ENCODE measurements at regions not wholly inside any gene's neighbourhood (a gene's known extent, or its start where the extent isn't known, plus 50 kb on each side); places are given as distances from the start of the nearest gene placed in this dataset.
"Not testable (repeated sequence)": the region's sequence is repeated elsewhere in the genome, so short reads cannot be mapped to it uniquely, and the experiment has no call there.

GRCh38 chr18:55951738-55952137 is 363.7 kb upstream of the TCF4 start:
- not testable (repeated sequence) for H3K4ac ChIP-seq (ENCODE audit: low read depth, low read length); H2BK120ac ChIP-seq (ENCODE audit: low read depth, low read length); H3K79me2 ChIP-seq (ENCODE audit: control insufficient read depth, insufficient read depth, low read length); H4K8ac ChIP-seq (ENCODE audit: low read depth, low read length); H3K27ac ChIP-seq (ENCODE audit: low read depth, low read length); H3K79me1 ChIP-seq (ENCODE audit: low read length); H3K56ac ChIP-seq (ENCODE audit: low read length); H2AK5ac ChIP-seq (ENCODE audit: low read length); H3K18ac ChIP-seq (ENCODE audit: low read length); H3K4me3 ChIP-seq (ENCODE audit: low read length); H2BK5ac ChIP-seq (ENCODE audit: low read length); H3K9ac ChIP-seq (ENCODE audit: low read length); H3K27me3 ChIP-seq (ENCODE audit: insufficient read depth, low read length, poor library complexity); H3K23ac ChIP-seq (ENCODE audit: low read length); H3K4me1 ChIP-seq (ENCODE audit: control insufficient read depth, low read depth, low read length); DNase-seq; H2BK15ac ChIP-seq (replicated peaks; ENCODE audit: low read depth); H4K5ac ChIP-seq (ENCODE audit: low read length); H3K36me3 ChIP-seq (ENCODE audit: control insufficient read depth, insufficient read depth, low read length); H3K4me2 ChIP-seq (ENCODE audit: low read length)
- no CpG with 5 or more reads among the region's 7 CpGs for WGBS (ENCODE audit: extremely low coverage, insufficient coverage, low lambda C conversion rate)

- H2AK5ac ChIP-seq (ENCODE audit: low read length): no peak overlapping the region
- no peak overlapping the region for H4K8ac ChIP-seq (ENCODE audit: low read depth, low read length)
- H3K36me3 ChIP-seq (ENCODE audit: control insufficient read depth, insufficient read depth, low read length): no peaks in the 10 kb centered on the region
- no peak overlapping the region for H3K18ac ChIP-seq (ENCODE audit: low read length)
- H3K9ac ChIP-seq (ENCODE audit: low read length): no peak overlapping the region
- H3K4me3 ChIP-seq (ENCODE audit: low read length): no peak overlapping the region
- H3K56ac ChIP-seq (ENCODE audit: low read length): peak overlapping the region; percentile 7
- H4K5ac ChIP-seq (ENCODE audit: low read length): no peak overlapping the region
- no peaks in the 10 kb centered on the region for H3K79me2 ChIP-seq (ENCODE audit: control insufficient read depth, insufficient read depth, low read length)
- H3K27ac ChIP-seq (ENCODE audit: low read depth, low read length): no peak overlapping the region
- WGBS (ENCODE audit: extremely low coverage, insufficient coverage, low lambda C conversion rate): no CpG with 5 or more reads among the region's 14 CpGs
- H3K79me1 ChIP-seq (ENCODE audit: low read length): no peaks in the 10 kb centered on the region
- H3K23ac ChIP-seq (ENCODE audit: low read length): no peak overlapping the region
- H3K4me2 ChIP-seq (ENCODE audit: low read length): no peak overlapping the region
- H2BK15ac ChIP-seq (replicated peaks; ENCODE audit: low read depth): no peak overlapping the region
- H2BK120ac ChIP-seq (ENCODE audit: low read depth, low read length): no peak overlapping the region
- no peaks in the 10 kb centered on the region for H3K27me3 ChIP-seq (ENCODE audit: insufficient read depth, low read length, poor library complexity)
- H3K4me1 ChIP-seq (ENCODE audit: control insufficient read depth, low read depth, low read length): no peaks in the 10 kb centered on the region
- DNase-seq: no peak
- no peak overlapping the region for H3K4ac ChIP-seq (ENCODE audit: low read depth, low read length)
- H2BK5ac ChIP-seq (ENCODE audit: low read length): no peak overlapping the region
These were observed 362.6 kb upstream of the TCF4 start for GRCh38 chr18:55950379-55951166.

GRCh38 chr18:55934821-55935220 is 346.8 kb upstream of the TCF4 start:
- no peak overlapping the region for H3K56ac ChIP-seq (ENCODE audit: low read length)
- no peak overlapping the region for H3K4me2 ChIP-seq (ENCODE audit: low read length)
- no peak overlapping the region for H2BK5ac ChIP-seq (ENCODE audit: low read length)
- H2BK15ac ChIP-seq (replicated peaks; ENCODE audit: low read depth): no peak overlapping the region
- H2AK5ac ChIP-seq (ENCODE audit: low read length): no peak overlapping the region
- no peak overlapping the region for H3K23ac ChIP-seq (ENCODE audit: low read length)
- H3K4me3 ChIP-seq (ENCODE audit: low read length): no peak overlapping the region
- H4K5ac ChIP-seq (ENCODE audit: low read length): no peak overlapping the region
- no peaks in the 10 kb centered on the region for H3K79me1 ChIP-seq (ENCODE audit: low read length)
- H3K4me1 ChIP-seq (ENCODE audit: control insufficient read depth, low read depth, low read length): no peaks in the 10 kb centered on the region
- no peak overlapping the region for H3K18ac ChIP-seq (ENCODE audit: low read length)
- no peak overlapping the region for H3K9ac ChIP-seq (ENCODE audit: low read length)
- H3K79me2 ChIP-seq (ENCODE audit: control insufficient read depth, insufficient read depth, low read length): no peaks in the 10 kb centered on the region
- H3K27me3 ChIP-seq (ENCODE audit: insufficient read depth, low read length, poor library complexity): no peaks in the 10 kb centered on the region
- H4K8ac ChIP-seq (ENCODE audit: low read depth, low read length): no peak overlapping the region
- H3K4ac ChIP-seq (ENCODE audit: low read depth, low read length): no peak overlapping the region
- peak; percentile 91 for DNase-seq
- no peak overlapping the region for H2BK120ac ChIP-seq (ENCODE audit: low read depth, low read length)
- no peak overlapping the region for H3K27ac ChIP-seq (ENCODE audit: low read depth, low read length)
- no peaks in the 10 kb centered on the region for H3K36me3 ChIP-seq (ENCODE audit: control insufficient read depth, insufficient read depth, low read length)

GRCh38 chr18:55932675-55933074 is 344.7 kb upstream of the TCF4 start:
- peak; percentile 56 for DNase-seq
- Histone ChIP-seq H3K23ac (ENCODE audit: low read length) (no peak overlapping the region), H2BK5ac (ENCODE audit: low read length) (no peak overlapping the region), H3K4me2 (ENCODE audit: low read length) (no peak overlapping the region), H3K18ac (ENCODE audit: low read length) (no peak overlapping the region), H3K4me1 (ENCODE audit: control insufficient read depth, low read depth, low read length) (no peaks in the 10 kb centered on the region), H3K27ac (ENCODE audit: low read depth, low read length) (no peak overlapping the region), H3K36me3 (ENCODE audit: control insufficient read depth, insufficient read depth, low read length) (no peaks in the 10 kb centered on the region), H3K27me3 (ENCODE audit: insufficient read depth, low read length, poor library complexity) (no peaks in the 10 kb centered on the region), H3K56ac (ENCODE audit: low read length) (no peak overlapping the region), H3K4ac (ENCODE audit: low read depth, low read length) (no peak overlapping the region), H3K79me1 (ENCODE audit: low read length) (no peaks in the 10 kb centered on the region), H3K79me2 (ENCODE audit: control insufficient read depth, insufficient read depth, low read length) (no peaks in the 10 kb centered on the region), H3K4me3 (ENCODE audit: low read length) (no peak overlapping the region), H4K5ac (ENCODE audit: low read length) (no peak overlapping the region), H2BK15ac (replicated peaks; ENCODE audit: low read depth) (no peak overlapping the region), H3K9ac (ENCODE audit: low read length) (no peak overlapping the region), H2BK120ac (ENCODE audit: low read depth, low read length) (no peak overlapping the region), H4K8ac (ENCODE audit: low read depth, low read length) (no peak overlapping the region), H2AK5ac (ENCODE audit: low read length) (no peak overlapping the region)
- WGBS (ENCODE audit: extremely low coverage, insufficient coverage, low lambda C conversion rate): no CpG with 5 or more reads among the region's 1 CpG

- H3K27ac ChIP-seq (ENCODE audit: low read depth, low read length): no peak overlapping the region
- H3K4me3 ChIP-seq (ENCODE audit: low read length): no peak overlapping the region
- H3K4ac ChIP-seq (ENCODE audit: low read depth, low read length): no peak overlapping the region
- H3K79me2 ChIP-seq (ENCODE audit: control insufficient read depth, insufficient read depth, low read length): no peaks in the 10 kb centered on the region
- no peak overlapping the region for H2BK15ac ChIP-seq (replicated peaks; ENCODE audit: low read depth)
- no peak overlapping the region for H4K8ac ChIP-seq (ENCODE audit: low read depth, low read length)
- H3K27me3 ChIP-seq (ENCODE audit: insufficient read depth, low read length, poor library complexity): no peaks in the 10 kb centered on the region
- H3K18ac ChIP-seq (ENCODE audit: low read length): no peak overlapping the region
- no peak for DNase-seq
- no peak overlapping the region for H3K56ac ChIP-seq (ENCODE audit: low read length)
- no peak overlapping the region for H2BK5ac ChIP-seq (ENCODE audit: low read length)
- no peak overlapping the region for H3K9ac ChIP-seq (ENCODE audit: low read length)
- H3K36me3 ChIP-seq (ENCODE audit: control insufficient read depth, insufficient read depth, low read length): no peaks in the 10 kb centered on the region
- H2BK120ac ChIP-seq (ENCODE audit: low read depth, low read length): no peak overlapping the region
- WGBS (ENCODE audit: extremely low coverage, insufficient coverage, low lambda C conversion rate): no CpG with 5 or more reads among the region's 3 CpGs
- H2AK5ac ChIP-seq (ENCODE audit: low read length): no peak overlapping the region
- no peak overlapping the region for H3K4me2 ChIP-seq (ENCODE audit: low read length)
- H3K4me1 ChIP-seq (ENCODE audit: control insufficient read depth, low read depth, low read length): no peaks in the 10 kb centered on the region
- no peaks in the 10 kb centered on the region for H3K79me1 ChIP-seq (ENCODE audit: low read length)
- H3K23ac ChIP-seq (ENCODE audit: low read length): no peak overlapping the region
- no peak overlapping the region for H4K5ac ChIP-seq (ENCODE audit: low read length)
These were observed 339.8 kb upstream of the TCF4 start for GRCh38 chr18:55927831-55928230.

DNA sequence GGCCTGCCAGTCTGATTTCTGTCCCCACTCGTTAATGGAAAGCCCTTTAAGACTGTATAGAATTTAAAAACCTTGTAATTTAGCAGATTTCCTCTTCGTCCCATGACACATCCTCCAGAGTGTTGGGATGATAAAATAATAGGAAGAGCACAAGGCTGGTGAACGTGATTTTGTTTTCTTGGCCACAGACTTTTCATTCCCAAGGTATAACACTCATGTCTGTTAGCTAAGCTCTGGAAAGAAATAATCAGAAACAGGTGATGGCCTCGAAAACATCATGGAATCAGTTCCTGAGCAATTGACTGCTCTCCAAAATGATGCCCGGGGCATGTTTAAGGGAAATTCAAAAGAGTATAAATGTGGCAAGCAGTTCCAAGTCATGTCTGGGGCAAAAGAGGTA is 337.8 kb upstream of the TCF4 start:
- no peaks in the 10 kb centered on the region for H3K27me3 ChIP-seq (ENCODE audit: insufficient read depth, low read length, poor library complexity)
- H3K79me2 ChIP-seq (ENCODE audit: control insufficient read depth, insufficient read depth, low read length): no peaks in the 10 kb centered on the region
- no peak overlapping the region for H2AK5ac ChIP-seq (ENCODE audit: low read length)
- no peaks in the 10 kb centered on the region for H3K36me3 ChIP-seq (ENCODE audit: control insufficient read depth, insufficient read depth, low read length)
- H3K56ac ChIP-seq (ENCODE audit: low read length): no peak overlapping the region
- H2BK15ac ChIP-seq (replicated peaks; ENCODE audit: low read depth): no peak overlapping the region
- no peak for DNase-seq
- H3K27ac ChIP-seq (ENCODE audit: low read depth, low read length): no peak overlapping the region
- no peak overlapping the region for H3K4me3 ChIP-seq (ENCODE audit: low read length)
- no peaks in the 10 kb centered on the region for H3K4me1 ChIP-seq (ENCODE audit: control insufficient read depth, low read depth, low read length)
- H2BK120ac ChIP-seq (ENCODE audit: low read depth, low read length): no peak overlapping the region
- no peak overlapping the region for H3K23ac ChIP-seq (ENCODE audit: low read length)
- H3K4ac ChIP-seq (ENCODE audit: low read depth, low read length): no peak overlapping the region
- H3K18ac ChIP-seq (ENCODE audit: low read length): no peak overlapping the region
- H4K5ac ChIP-seq (ENCODE audit: low read length): no peak overlapping the region
- H3K79me1 ChIP-seq (ENCODE audit: low read length): no peaks in the 10 kb centered on the region
- no peak overlapping the region for H3K4me2 ChIP-seq (ENCODE audit: low read length)
- no peak overlapping the region for H2BK5ac ChIP-seq (ENCODE audit: low read length)
- WGBS (ENCODE audit: extremely low coverage, insufficient coverage, low lambda C conversion rate): no CpG with 5 or more reads among the region's 5 CpGs
- no peak overlapping the region for H3K9ac ChIP-seq (ENCODE audit: low read length)
- no peak overlapping the region for H4K8ac ChIP-seq (ENCODE audit: low read depth, low read length)
